HUES48 (cell line): ENCODE measurements at regions not wholly inside any gene's neighbourhood (a gene's known extent, or its start where the extent isn't known, plus 50 kb on each side); places are given as distances from the start of the nearest gene placed in this dataset.

Source experiments
- H3K27ac ChIP-seq: one replicate; pipeline ENCODE4 v1.7.0; 2013; ENCODE audit warnings: low read depth, low read length, inconsistent platforms
- H3K27me3 ChIP-seq: 2 replicates; pipeline ENCODE4 v1.6.1; 2013; ENCODE audit warnings: mild to moderate bottlenecking, low read length; ENCODE audit not compliant: control insufficient read depth, insufficient read depth
- H3K36me3 ChIP-seq: 2 replicates; pipeline ENCODE4 v1.6.1; 2013; ENCODE audit warnings: low read length; ENCODE audit not compliant: control insufficient read depth, insufficient read depth
- H3K4me1 ChIP-seq: 2 replicates; pipeline ENCODE4 v1.6.1; 2013; ENCODE audit warnings: mild to moderate bottlenecking, low read length; ENCODE audit not compliant: control insufficient read depth, insufficient read depth
- H3K4me3 ChIP-seq: 2 replicates; pipeline ENCODE4 v1.5.1; 2013; ENCODE audit warnings: mild to moderate bottlenecking, low read depth, low read length
- H3K9ac ChIP-seq: 2 replicates; pipeline ENCODE4 v1.6.1; 2013; ENCODE audit warnings: mild to moderate bottlenecking, low read depth, low read length, moderate library complexity
- H3K9me3 ChIP-seq: 2 replicates; pipeline ENCODE4 v1.6.1; 2013; ENCODE audit warnings: low read length; ENCODE audit not compliant: control insufficient read depth, insufficient read depth

- H3K36me3 ChIP-seq, result no peaks in the 10 kb centered on the region
These were observed 49.7 kb downstream of the KLF12 start for GRCh38 chr13:74084375-74084935.

GRCh38 chr13:74082741-74083160 lies 51.5 kb downstream of the KLF12 start:
- H3K27ac ChIP-seq, result no peak overlapping the region
- H3K9me3 ChIP-seq, result no peaks in the 10 kb centered on the region

More at GRCh38 chr13:74084375-74084935, 49.7 kb downstream of the KLF12 start:
- H3K9ac ChIP-seq, result no peak overlapping the region
- no peaks in the 10 kb centered on the region for H3K27me3 ChIP-seq
- no peak overlapping the region for H3K27ac ChIP-seq
- H3K9me3 ChIP-seq, result no peaks in the 10 kb centered on the region
- H3K4me3 ChIP-seq, result no peak overlapping the region
- H3K4me1 ChIP-seq, result peaks cover 8% of the 10 kb centered on the region; the same call in 1 of the 2 replicates

GRCh38 chr13:74080762-74081161 lies 53.4 kb downstream of the KLF12 start:
- no peaks in the 10 kb centered on the region for H3K36me3 ChIP-seq
- H3K9me3 ChIP-seq, result no peaks in the 10 kb centered on the region
- no peak overlapping the region for H3K4me3 ChIP-seq
- no peaks in the 10 kb centered on the region for H3K4me1 ChIP-seq
- no peak overlapping the region for H3K9ac ChIP-seq
- H3K27ac ChIP-seq, result no peak overlapping the region
- no peaks in the 10 kb centered on the region for H3K27me3 ChIP-seq

More at GRCh38 chr13:74082741-74083160, 51.5 kb downstream of the KLF12 start:
- H3K9ac ChIP-seq, result no peak overlapping the region
- H3K36me3 ChIP-seq, result no peaks in the 10 kb centered on the region
- H3K27me3 ChIP-seq, result no peaks in the 10 kb centered on the region
- 0 out of 2 replicates have a peak, but pooled peaks cover 3% of the 10 kb centered on the region for H3K4me1 ChIP-seq
- H3K4me3 ChIP-seq, result no peak overlapping the region

GRCh38 chr13:74077792-74078191 lies 56.4 kb downstream of the KLF12 start:
- no peak overlapping the region for H3K27ac ChIP-seq

GRCh38 chr13:74077375-74077774 lies 56.8 kb downstream of the KLF12 start:
- no peak overlapping the region for H3K9ac ChIP-seq
- no peaks in the 10 kb centered on the region for H3K9me3 ChIP-seq
- no peak overlapping the region for H3K27ac ChIP-seq
- H3K27me3 ChIP-seq, result no peaks in the 10 kb centered on the region
- no peak overlapping the region for H3K4me3 ChIP-seq
- H3K36me3 ChIP-seq, result no peaks in the 10 kb centered on the region
- peaks cover 9% of the 10 kb centered on the region; the same call in 1 of the 2 replicates for H3K4me1 ChIP-seq

More at GRCh38 chr13:74077792-74078191, 56.4 kb downstream of the KLF12 start:
- Histone ChIP-seq H3K27me3 (no peaks in the 10 kb centered on the region), H3K4me3 (no peak overlapping the region), H3K9ac (no peak overlapping the region), H3K9me3 (no peaks in the 10 kb centered on the region), H3K36me3 (no peaks in the 10 kb centered on the region), H3K4me1 (peaks cover 9% of the 10 kb centered on the region; the same call in 1 of the 2 replicates)

- H3K27ac ChIP-seq, result no peak overlapping the region
These were observed 59.5 kb downstream of the KLF12 start for GRCh38 chr13:74074723-74075122.

GRCh38 chr13:74073274-74073673 lies 60.9 kb downstream of the KLF12 start:
- no peak overlapping the region for H3K27ac ChIP-seq
- H3K9me3 ChIP-seq, result no peaks in the 10 kb centered on the region
- peaks cover 9% of the 10 kb centered on the region; the same call in 1 of the 2 replicates for H3K4me1 ChIP-seq
- no peaks in the 10 kb centered on the region for H3K27me3 ChIP-seq
- H3K9ac ChIP-seq, result no peak overlapping the region
- no peaks in the 10 kb centered on the region for H3K36me3 ChIP-seq
- H3K4me3 ChIP-seq, result no peak overlapping the region

More at GRCh38 chr13:74074723-74075122, 59.5 kb downstream of the KLF12 start:
- H3K4me3 ChIP-seq, result no peak overlapping the region
- no peak overlapping the region for H3K9ac ChIP-seq
- H3K9me3 ChIP-seq, result no peaks in the 10 kb centered on the region
- H3K36me3 ChIP-seq, result no peaks in the 10 kb centered on the region
- H3K4me1 ChIP-seq, result peaks cover 9% of the 10 kb centered on the region; the same call in 1 of the 2 replicates
- H3K27me3 ChIP-seq, result no peaks in the 10 kb centered on the region

GRCh38 chr13:74070513-74070912 lies 63.7 kb downstream of the KLF12 start:
- H3K4me1 ChIP-seq, result peaks cover 9% of the 10 kb centered on the region; the same call in 1 of the 2 replicates
- H3K27ac ChIP-seq, result no peak overlapping the region
- no peak overlapping the region for H3K9ac ChIP-seq

GRCh38 chr13:74070065-74070464 lies 64.1 kb downstream of the KLF12 start:
- no peaks in the 10 kb centered on the region for H3K36me3 ChIP-seq
- H3K4me3 ChIP-seq, result no peak overlapping the region
- no peak overlapping the region for H3K9ac ChIP-seq
- peaks cover 9% of the 10 kb centered on the region; the same call in 1 of the 2 replicates for H3K4me1 ChIP-seq
- no peaks in the 10 kb centered on the region for H3K9me3 ChIP-seq
- H3K27ac ChIP-seq, result no peak overlapping the region
- H3K27me3 ChIP-seq, result no peaks in the 10 kb centered on the region

More at GRCh38 chr13:74070513-74070912, 63.7 kb downstream of the KLF12 start:
- H3K4me3 ChIP-seq, result no peak overlapping the region
- H3K27me3 ChIP-seq, result no peaks in the 10 kb centered on the region
- H3K9me3 ChIP-seq, result no peaks in the 10 kb centered on the region
- H3K36me3 ChIP-seq, result no peaks in the 10 kb centered on the region

- H3K9me3 ChIP-seq, result no peaks in the 10 kb centered on the region
- no peak overlapping the region for H3K27ac ChIP-seq
- H3K4me1 ChIP-seq, result 0 out of 2 replicates have a peak, but pooled peaks cover 3% of the 10 kb centered on the region
- no peak overlapping the region for H3K4me3 ChIP-seq
- H3K27me3 ChIP-seq, result no peaks in the 10 kb centered on the region
- H3K9ac ChIP-seq, result no peak overlapping the region
- H3K36me3 ChIP-seq, result no peaks in the 10 kb centered on the region
These were observed 65.7 kb downstream of the KLF12 start for GRCh38 chr13:74068471-74068870.

- Histone ChIP-seq H3K9me3 (no peaks in the 10 kb centered on the region), H3K9ac (no peak overlapping the region), H3K27ac (no peak overlapping the region), H3K27me3 (no peaks in the 10 kb centered on the region), H3K4me1 (no peaks in the 10 kb centered on the region), H3K36me3 (no peaks in the 10 kb centered on the region), H3K4me3 (no peak overlapping the region)
These were observed 66.4 kb downstream of the KLF12 start for GRCh38 chr13:74067818-74068217.
